Dendritic cell treated with granulocyte-macrophage colony-stimulating factor and Interleukin-4, amounts not matched to agents 40 ng/mL and 50 ng/mL, for 4 days (primary cell): ENCODE measurements at regions not wholly inside any gene's neighbourhood (a gene's known extent, or its start where the extent isn't known, plus 50 kb on each side); places are given as distances from the start of the nearest gene placed in this dataset.

Source experiments
- H3K27ac Mint-ChIP-seq: one replicate; pipeline ENCODE4 v1.8.0; 2022; ENCODE audit warnings: mild to moderate bottlenecking, mixed read lengths
- H3K27me3 Mint-ChIP-seq: one replicate; pipeline ENCODE4 v1.8.0; 2022; ENCODE audit warnings: mild to moderate bottlenecking, mixed read lengths
- H3K36me3 Mint-ChIP-seq: one replicate; pipeline ENCODE4 v1.8.0; 2022; ENCODE audit warnings: low read depth, mixed read lengths
- H3K4me1 Mint-ChIP-seq: one replicate; pipeline ENCODE4 v1.8.0; 2022; ENCODE audit warnings: low read depth, mixed read lengths
- H3K4me3 Mint-ChIP-seq: one replicate; pipeline ENCODE4 v1.8.0; 2022; ENCODE audit warnings: mild to moderate bottlenecking, moderate library complexity, mixed read lengths
- H3K9me3 Mint-ChIP-seq: one replicate; pipeline ENCODE4 v1.8.0; 2022; ENCODE audit warnings: mixed read lengths
- intact Hi-C: fragments of 100-400 bp; cut with micrococcal nuclease; formaldehyde crosslinking; loops from one replicate; pipeline ENCODE4 v1.15.0; 2022

DNA sequence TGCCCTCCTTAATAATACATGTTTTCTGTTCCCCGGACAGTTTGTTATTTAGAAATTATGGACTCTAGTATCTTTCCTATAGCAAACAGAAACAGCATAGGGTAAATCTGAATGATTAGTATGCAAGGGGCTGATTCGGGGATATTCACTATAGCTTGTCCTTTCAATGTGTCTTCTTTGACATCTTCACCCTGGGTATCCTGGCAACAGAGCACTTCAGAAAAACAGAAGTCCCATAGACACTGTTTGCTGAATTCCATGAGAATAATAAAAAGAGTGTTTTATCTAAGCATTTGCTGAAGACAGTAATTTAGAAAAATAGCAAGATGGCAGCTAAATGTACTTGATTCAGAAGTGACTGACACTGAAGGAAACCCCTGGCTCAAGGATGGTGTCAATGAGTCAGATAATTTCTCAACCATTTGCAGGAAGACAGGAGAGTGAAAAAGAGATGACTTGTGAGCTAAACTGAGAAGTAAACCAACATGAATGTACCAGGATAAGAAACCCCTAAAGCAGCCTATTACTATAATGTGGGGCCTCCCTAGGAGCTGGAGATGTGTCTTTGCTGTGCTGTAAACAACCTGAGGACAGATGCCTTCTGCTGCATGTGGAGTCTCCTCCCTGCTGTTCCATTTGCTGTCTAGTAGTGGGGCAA, 246.2 kb downstream of the MAN2A1 start:
- Mint-ChIP-seq H3K27ac (no peak overlapping the region), H3K9me3 (no peaks in the 10 kb centered on the region), H3K36me3 (no peaks in the 10 kb centered on the region), H3K27me3 (no peaks in the 10 kb centered on the region), H3K4me3 (no peak overlapping the region), H3K4me1 (no peaks in the 10 kb centered on the region)
- intact Hi-C loops = no loop called here

DNA sequence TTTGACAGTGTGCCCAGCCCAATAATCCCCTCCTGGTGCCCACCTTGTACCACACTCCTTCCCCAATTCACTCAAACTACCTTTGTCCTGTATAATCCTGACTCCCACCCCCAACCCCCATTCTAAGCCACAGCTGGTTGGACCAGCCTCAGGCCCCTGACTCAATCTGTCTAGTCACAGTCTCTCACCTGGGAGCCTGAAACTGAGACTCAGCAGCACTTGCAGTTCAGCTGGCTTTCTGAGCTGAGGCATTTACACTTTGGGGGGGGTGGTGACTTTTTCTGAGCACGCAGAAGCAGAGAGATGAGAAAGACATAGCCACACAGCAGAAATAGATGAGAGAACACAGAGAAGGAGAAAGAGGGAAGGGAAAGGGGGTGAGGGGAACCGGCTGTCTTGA, 247.3 kb downstream of the MAN2A1 start:
- Mint-ChIP-seq H3K27ac (no peak overlapping the region), H3K9me3 (no peaks in the 10 kb centered on the region), H3K4me3 (no peak overlapping the region), H3K36me3 (no peaks in the 10 kb centered on the region), H3K4me1 (no peaks in the 10 kb centered on the region), H3K27me3 (no peaks in the 10 kb centered on the region)
- intact Hi-C loops = no loop called here

DNA sequence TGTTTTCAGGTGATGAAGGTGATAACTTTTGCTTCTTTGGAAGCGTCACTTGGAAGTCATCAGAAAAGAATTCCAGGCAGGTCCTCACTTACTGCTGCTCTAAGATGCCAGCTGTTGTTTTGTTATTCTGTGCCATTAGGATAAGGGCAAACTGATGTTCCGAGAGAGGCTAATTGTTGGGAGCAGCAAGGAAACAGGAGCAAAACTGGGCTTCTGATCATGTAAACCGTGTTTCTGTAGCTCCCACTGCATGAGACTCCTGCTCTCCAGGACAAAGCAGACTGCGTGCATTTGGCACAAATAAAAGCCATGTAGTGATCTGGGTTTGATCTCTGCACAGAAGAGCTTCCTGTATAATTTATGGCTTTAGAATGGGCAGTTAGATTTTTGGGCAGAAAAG, 248.2 kb downstream of the MAN2A1 start:
- H3K36me3 Mint-ChIP-seq = no peaks in the 10 kb centered on the region
- intact Hi-C loops = no loop called here
- H3K9me3 Mint-ChIP-seq = no peaks in the 10 kb centered on the region
- peaks cover 2% of the 10 kb centered on the region for H3K27me3 Mint-ChIP-seq
- H3K4me1 Mint-ChIP-seq = no peaks in the 10 kb centered on the region
- no peak overlapping the region for H3K27ac Mint-ChIP-seq
- no peak overlapping the region for H3K4me3 Mint-ChIP-seq

DNA sequence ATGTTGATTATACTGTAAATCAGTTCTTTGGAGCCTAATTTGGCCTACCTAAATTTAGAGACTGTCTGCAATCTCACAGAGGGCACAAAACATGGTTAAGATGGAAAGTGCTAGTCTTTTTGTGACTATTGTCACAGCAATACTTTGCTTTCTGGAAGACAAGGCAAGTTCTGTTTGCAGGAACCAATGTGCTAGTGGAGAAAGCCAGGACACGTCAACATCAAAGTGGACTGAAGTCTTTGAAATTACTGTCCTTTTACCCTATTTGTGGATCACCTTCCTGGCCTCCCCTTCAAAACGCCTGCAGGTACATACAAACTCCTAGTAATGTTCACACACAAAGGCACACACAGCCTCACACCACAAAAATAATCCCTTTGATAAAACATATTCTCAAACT, 248.7 kb downstream of the MAN2A1 start:
- Mint-ChIP-seq H3K27me3 (peaks cover 2% of the 10 kb centered on the region), H3K27ac (no peak overlapping the region), H3K4me1 (no peaks in the 10 kb centered on the region), H3K9me3 (no peaks in the 10 kb centered on the region), H3K36me3 (no peaks in the 10 kb centered on the region), H3K4me3 (no peak overlapping the region)
- intact Hi-C loops = no loop called here

DNA sequence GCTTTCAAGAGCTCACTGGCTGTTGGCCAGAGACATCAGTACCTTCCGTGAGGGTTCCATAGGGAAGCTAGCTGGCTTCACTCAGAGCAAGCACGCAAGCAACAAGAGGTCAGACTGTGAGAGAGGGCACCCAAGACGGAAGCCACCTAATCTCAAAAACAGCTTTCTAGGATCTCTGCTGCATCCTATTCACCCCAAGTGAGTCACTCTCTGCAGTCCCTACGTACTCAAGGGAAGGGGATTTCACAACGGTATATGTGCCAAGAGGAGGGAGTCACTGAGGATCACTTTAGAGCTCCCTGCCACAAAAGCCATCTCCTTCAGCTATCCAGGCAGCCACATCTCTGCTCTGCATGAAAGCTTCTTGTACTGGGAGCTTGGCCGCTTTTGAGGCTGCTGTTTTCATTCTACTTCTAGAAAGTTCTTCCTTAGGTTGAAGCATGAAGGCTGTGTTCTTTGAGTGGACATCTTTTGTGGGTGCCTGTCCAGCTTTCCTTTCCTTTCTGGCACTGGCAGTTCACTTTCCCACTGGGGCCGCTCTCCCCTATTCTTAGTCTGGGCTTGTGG, 249.5 kb downstream of the MAN2A1 start:
- Mint-ChIP-seq H3K27me3 (peaks cover 2% of the 10 kb centered on the region), H3K27ac (no peak overlapping the region), H3K9me3 (no peaks in the 10 kb centered on the region), H3K36me3 (no peaks in the 10 kb centered on the region), H3K4me3 (no peak overlapping the region), H3K4me1 (no peaks in the 10 kb centered on the region)
- intact Hi-C loops = no loop called here

DNA sequence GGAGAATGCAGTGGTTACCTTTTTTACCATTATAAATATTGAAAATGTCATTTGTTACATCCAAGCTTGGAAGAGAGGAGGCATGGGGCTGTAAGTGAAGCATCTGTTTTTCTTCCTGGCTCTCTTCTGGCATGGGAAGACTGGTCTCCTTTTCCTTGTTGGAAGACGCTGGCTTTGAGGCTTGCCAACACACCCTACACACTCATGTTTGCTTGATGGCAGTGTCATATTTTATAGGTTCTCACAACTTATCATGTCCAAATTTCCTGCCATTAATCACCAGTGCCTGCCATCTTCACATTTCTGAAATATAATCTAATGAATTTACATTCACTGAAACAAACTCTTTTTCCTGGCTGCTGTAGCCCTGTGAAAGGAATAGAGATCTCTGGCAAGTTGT, 252.9 kb downstream of the MAN2A1 start:
- peaks cover 4% of the 10 kb centered on the region for H3K27me3 Mint-ChIP-seq
- no peak overlapping the region for H3K4me3 Mint-ChIP-seq
- H3K27ac Mint-ChIP-seq = no peak overlapping the region
- no peaks in the 10 kb centered on the region for H3K4me1 Mint-ChIP-seq
- intact Hi-C loops = no loop called here
- H3K9me3 Mint-ChIP-seq = no peaks in the 10 kb centered on the region
- H3K36me3 Mint-ChIP-seq = no peaks in the 10 kb centered on the region

DNA sequence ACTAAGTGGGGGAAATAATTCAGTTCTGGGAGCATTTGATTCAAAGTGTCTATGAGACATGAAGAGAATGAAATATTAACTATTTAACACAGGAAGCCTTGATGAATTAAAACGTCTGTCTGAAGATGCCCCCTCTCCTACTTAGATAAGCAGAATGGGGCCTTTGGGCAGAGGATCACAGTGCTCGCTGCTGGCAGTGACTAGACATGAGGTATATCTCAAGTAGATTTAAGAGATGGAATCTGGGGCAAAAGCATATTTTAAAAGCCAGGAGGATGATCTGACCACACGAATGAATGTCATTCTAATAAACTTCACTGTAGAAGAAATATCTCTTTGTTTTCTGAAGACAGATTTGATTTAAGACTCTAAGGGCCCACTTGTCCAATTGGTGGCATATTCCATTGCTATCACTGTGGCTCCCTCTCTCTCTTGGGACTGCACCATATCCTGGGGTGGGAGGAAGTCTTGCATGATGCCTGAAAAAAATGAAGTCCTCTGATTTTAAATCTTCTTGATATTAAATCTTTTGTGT, 254.0 kb downstream of the MAN2A1 start:
- Mint-ChIP-seq H3K4me1 (no peaks in the 10 kb centered on the region), H3K36me3 (no peaks in the 10 kb centered on the region), H3K27ac (no peak overlapping the region), H3K27me3 (peaks cover 4% of the 10 kb centered on the region), H3K4me3 (no peak overlapping the region), H3K9me3 (no peaks in the 10 kb centered on the region)
- intact Hi-C loops = no loop called here

DNA sequence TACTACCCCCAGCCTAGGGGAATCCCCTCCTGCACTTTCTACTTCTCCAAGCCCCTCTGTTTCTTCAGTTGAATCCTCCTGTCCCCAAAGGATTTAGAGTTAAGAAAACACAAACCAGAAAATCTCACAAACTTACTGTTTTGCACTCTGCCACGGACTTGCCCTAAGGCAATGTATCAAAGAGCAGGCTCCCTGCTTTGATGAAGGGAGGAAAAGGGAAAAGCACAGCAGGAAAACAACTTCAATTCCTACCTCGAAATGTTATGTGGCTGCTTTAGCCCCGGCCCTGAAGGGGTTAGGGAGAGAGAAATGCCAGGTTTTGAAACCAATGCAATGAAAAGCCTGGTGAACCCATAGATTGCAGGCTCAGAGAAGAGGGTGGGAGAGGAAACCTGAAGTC, 254.7 kb downstream of the MAN2A1 start:
- Mint-ChIP-seq H3K27me3 (peaks cover 4% of the 10 kb centered on the region), H3K4me1 (no peaks in the 10 kb centered on the region), H3K9me3 (no peaks in the 10 kb centered on the region), H3K36me3 (no peaks in the 10 kb centered on the region), H3K4me3 (no peak overlapping the region), H3K27ac (no peak overlapping the region)
- intact Hi-C loops = no loop called here

DNA sequence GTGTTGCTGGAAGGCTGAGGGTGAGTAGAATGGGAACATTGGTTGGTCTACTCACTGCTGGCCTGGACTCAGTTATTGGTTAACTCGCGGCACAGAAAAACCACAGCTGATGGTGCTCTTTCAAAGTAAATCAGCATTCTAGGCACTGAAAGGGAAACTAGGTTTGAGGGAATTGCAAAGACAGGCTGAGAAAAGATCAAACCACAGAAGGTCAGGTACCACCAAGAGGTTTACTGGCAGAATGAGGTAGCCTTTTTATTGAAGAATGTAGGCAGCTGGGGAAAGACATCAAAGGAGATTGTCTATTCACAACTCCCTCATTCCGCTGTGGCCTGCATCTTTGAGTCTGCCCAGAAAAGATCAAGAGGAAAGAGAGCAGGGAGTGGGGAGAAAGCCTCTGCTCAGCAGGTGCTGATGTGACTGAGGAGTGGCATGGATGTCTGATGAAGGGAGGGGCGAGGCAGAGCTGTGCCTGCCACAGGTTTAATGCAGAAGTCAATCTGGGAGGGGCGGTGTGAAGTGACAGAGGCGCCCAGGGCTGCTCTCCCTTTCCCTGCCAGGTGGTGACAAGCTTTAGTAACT, 255.5 kb downstream of the MAN2A1 start:
- peaks cover 4% of the 10 kb centered on the region for H3K27me3 Mint-ChIP-seq
- no peak overlapping the region for H3K4me3 Mint-ChIP-seq
- no peaks in the 10 kb centered on the region for H3K4me1 Mint-ChIP-seq
- intact Hi-C loops = no loop called here
- no peak overlapping the region for H3K27ac Mint-ChIP-seq
- no peaks in the 10 kb centered on the region for H3K36me3 Mint-ChIP-seq
- H3K9me3 Mint-ChIP-seq = no peaks in the 10 kb centered on the region

DNA sequence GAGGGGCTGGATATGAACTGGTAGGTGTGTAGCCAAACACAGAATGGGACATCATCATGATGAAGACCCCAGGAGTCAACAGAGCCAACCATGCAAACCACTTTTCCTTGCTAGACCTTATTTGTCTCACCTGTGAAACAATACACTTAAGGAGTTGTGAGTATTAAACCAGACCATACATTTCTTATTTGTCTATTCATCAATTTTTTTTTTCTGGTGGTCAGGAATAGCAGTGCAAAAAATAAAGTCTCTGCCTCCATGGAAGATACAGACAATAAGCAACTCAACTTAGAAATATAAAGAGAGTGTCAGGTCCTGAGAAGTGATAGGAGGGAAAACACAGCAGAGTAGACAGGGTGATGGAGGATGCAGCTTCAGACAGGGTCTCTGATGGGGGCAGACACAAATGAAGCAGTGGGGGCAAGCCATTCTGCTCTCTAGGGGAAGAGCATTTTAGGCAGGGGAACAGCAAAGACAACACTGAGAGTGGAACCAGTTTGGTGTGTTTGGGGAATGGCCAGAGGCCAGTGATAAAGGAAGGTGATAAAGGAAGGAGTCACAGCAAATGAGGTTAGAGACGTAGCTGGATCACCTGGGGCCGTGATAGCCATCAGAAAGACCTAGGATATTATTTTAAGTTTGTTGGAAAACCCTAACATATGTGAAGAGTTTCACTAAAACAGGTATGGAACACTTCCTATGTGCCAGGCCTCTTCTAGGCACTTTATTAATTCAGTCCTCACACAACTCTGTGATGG, 256.2 kb downstream of the MAN2A1 start:
- Mint-ChIP-seq H3K27me3 (peaks cover 4% of the 10 kb centered on the region), H3K9me3 (no peaks in the 10 kb centered on the region), H3K4me1 (no peaks in the 10 kb centered on the region), H3K36me3 (no peaks in the 10 kb centered on the region), H3K4me3 (no peak overlapping the region), H3K27ac (no peak overlapping the region)
- intact Hi-C loops = no loop called here

DNA sequence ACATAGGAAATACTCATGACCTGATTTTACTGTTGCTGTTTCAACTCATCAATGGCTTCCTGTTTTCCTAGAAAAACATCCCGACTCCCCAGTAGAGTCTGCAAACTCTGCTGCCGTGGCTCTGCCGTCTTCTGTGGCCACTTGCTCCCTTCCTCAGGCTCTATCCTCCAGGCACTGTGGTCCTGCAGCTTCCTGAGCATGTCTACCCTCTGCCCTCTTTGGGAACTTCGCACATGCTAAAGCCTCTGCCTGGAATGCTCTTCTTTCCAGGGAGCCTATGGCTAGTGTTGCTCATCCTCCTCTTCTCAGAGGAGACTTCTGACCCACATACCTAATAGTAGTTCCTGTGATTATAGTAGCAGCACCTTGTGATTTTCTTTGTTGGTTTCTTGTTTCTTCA, 256.9 kb downstream of the MAN2A1 start:
- intact Hi-C loops = no loop called here
- no peaks in the 10 kb centered on the region for H3K36me3 Mint-ChIP-seq
- H3K4me1 Mint-ChIP-seq = no peaks in the 10 kb centered on the region
- no peaks in the 10 kb centered on the region for H3K9me3 Mint-ChIP-seq
- H3K27me3 Mint-ChIP-seq = peaks cover 4% of the 10 kb centered on the region
- no peak overlapping the region for H3K4me3 Mint-ChIP-seq
- H3K27ac Mint-ChIP-seq = no peak overlapping the region

DNA sequence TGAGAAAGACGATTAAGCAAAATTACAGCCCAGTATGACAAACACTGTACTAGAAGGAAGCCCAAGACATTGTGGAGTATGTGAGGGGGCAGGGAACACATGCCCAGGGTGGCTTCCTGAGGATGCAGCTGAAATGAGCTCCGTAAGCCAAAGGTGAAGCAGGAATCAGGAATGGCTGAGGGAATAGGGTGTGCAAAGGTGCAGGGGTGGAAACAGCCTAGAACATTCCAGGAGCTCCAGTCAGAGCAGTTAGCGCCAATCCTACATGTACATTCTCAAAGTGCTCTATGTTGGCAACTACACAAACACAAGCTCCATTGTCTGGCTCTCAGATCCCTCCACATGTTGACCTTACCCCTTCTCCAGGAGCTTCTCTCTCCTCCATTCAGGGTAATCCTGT, 257.9 kb downstream of the MAN2A1 start:
- no peaks in the 10 kb centered on the region for H3K9me3 Mint-ChIP-seq
- H3K4me3 Mint-ChIP-seq = no peak overlapping the region
- intact Hi-C loops = no loop called here
- H3K27ac Mint-ChIP-seq = no peak overlapping the region
- H3K4me1 Mint-ChIP-seq = no peaks in the 10 kb centered on the region
- H3K27me3 Mint-ChIP-seq = peaks cover 2% of the 10 kb centered on the region
- no peaks in the 10 kb centered on the region for H3K36me3 Mint-ChIP-seq

DNA sequence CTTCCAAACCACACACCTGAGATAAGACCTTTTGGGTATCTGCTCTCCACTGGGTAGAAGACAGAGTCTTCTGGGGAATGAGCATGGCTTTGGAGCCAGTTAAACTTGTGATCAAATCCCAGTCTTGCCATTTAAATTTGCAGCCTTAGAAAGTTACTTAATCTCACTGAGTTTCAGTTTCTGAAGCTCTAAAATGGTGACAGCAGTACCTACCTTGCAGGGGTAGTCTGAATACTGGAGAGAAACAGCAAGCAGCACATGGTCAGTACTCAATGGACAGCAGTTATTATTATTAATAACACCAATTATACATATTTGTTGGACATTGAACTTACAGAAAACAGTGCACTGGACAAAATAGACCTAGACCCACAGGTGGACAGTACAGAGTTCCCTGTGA, 260.9 kb downstream of the MAN2A1 start:
- no peak overlapping the region for H3K4me3 Mint-ChIP-seq
- no peaks in the 10 kb centered on the region for H3K9me3 Mint-ChIP-seq
- H3K27me3 Mint-ChIP-seq = peaks cover 2% of the 10 kb centered on the region
- intact Hi-C loops = no loop called here
- H3K4me1 Mint-ChIP-seq = no peaks in the 10 kb centered on the region
- H3K27ac Mint-ChIP-seq = no peak overlapping the region
- no peaks in the 10 kb centered on the region for H3K36me3 Mint-ChIP-seq

DNA sequence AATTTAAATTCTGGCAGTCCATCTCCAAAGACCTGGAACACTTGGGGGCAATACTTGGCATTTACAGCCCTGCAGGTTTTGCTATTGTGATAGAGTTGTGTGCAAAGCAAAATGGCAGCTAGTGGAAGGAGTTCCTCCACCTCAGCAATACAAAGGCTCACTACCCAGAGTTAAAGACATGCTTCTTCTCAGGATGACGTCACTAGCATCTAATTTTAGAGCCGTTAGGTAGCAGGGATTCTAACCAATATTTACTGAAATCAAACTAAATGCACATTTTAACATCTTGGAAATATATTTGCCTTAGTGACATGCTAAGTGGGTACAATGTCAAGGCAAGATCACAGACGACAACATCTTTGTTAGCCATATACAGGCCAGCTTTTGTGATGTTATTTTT, 261.6 kb downstream of the MAN2A1 start:
- no peaks in the 10 kb centered on the region for H3K4me1 Mint-ChIP-seq
- peaks cover 2% of the 10 kb centered on the region for H3K27me3 Mint-ChIP-seq

More for the DNA sequence above, 261.6 kb downstream of the MAN2A1 start:
- H3K36me3 Mint-ChIP-seq = no peaks in the 10 kb centered on the region
- no peak overlapping the region for H3K27ac Mint-ChIP-seq
- no peak overlapping the region for H3K4me3 Mint-ChIP-seq
- no peaks in the 10 kb centered on the region for H3K9me3 Mint-ChIP-seq
- intact Hi-C loops = no loop called here
